ENCODE measurements at regions not wholly inside any gene's neighbourhood (a gene's known extent, or its start where the extent isn't known, plus 50 kb on each side); places are given as distances from the start of the nearest gene placed in this dataset.

DNA sequence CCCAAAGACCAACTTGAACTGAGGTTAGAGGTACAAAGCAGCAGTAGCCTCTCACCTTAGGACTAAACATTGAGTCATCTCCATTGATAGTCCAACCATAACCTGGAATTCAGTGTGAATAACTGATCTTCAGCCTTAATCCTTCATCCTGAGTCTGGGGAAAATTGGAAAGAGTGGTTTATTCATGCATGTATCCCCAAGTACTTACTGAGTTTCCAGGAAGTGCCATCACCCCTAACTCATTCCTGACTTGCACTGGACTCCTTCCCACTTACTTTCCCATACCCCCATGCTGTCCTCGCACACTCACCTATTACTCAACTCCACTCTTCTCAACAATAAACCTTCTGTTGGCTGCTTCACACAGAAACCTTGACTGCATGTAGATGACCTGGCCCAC, 161.4 kb upstream of the ZNF462 start:
- Histone ChIP-seq H2AFZ (ENCODE audit: low read length) (no peak overlapping the region), H3K9me3 (ENCODE audit: low read length) (no peaks in the 10 kb centered on the region), H3K79me2 (ENCODE audit: low read length) (no peaks in the 10 kb centered on the region), H3K4me1 (ENCODE audit: low read length) (no peaks in the 10 kb centered on the region), H3K4me2 (ENCODE audit: low read depth, low read length, poor library complexity, severe bottlenecking) (no peak overlapping the region), H3K36me3 (ENCODE audit: insufficient read depth, low read length) (no peaks in the 10 kb centered on the region), H3K4me3 (ENCODE audit: low read length) (no peak overlapping the region), H3K27me3 (ENCODE audit: low read length) (no peaks in the 10 kb centered on the region), H3K27ac (ENCODE audit: low read length) (no peak overlapping the region), H3K9ac (ENCODE audit: low read length) (no peak overlapping the region), H4K20me1 (ENCODE audit: insufficient read depth, low read depth, low read length) (no peaks in the 10 kb centered on the region), H3K9me2 (replicated peaks; ENCODE audit: insufficient read depth, low read length) (no peaks in the 10 kb centered on the region)
- no peak for DNase-seq

DNA sequence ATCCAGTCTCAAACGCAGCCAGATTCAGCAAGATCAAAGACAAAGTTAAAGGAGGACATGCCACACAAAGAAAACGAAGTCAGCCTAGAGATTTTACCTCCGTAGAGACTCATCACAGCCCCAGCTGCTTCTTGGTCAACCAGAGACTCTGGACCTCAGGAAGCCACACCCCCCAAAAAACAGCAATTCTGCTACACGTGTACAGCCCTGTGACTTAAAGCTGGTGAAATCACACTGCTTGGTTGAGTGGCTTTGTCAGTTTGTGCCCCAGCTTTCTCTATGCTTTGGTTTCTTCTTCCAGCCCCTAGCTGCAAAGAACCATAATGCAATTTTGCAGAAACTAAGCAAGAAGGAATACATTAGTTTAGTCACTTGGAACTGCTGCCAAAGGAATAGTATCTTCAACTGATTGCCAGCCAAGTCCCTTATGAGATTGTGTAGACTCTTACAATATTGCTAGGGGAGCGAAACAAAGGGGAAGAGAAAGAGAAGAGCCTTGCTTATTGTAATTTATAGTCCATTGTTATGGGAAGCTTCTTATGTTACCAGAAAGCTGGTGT, 158.8 kb upstream of the ZNF462 start:
- no peak overlapping the region for H3K27ac ChIP-seq (ENCODE audit: low read length)
- no peak for DNase-seq
- no peaks in the 10 kb centered on the region for H3K4me1 ChIP-seq (ENCODE audit: low read length)
- no peaks in the 10 kb centered on the region for H4K20me1 ChIP-seq (ENCODE audit: insufficient read depth, low read depth, low read length)
- H3K9me3 ChIP-seq (ENCODE audit: low read length), result no peaks in the 10 kb centered on the region
- no peak overlapping the region for H2AFZ ChIP-seq (ENCODE audit: low read length)
- H3K27me3 ChIP-seq (ENCODE audit: low read length), result no peaks in the 10 kb centered on the region
- no peak overlapping the region for H3K4me2 ChIP-seq (ENCODE audit: low read depth, low read length, poor library complexity, severe bottlenecking)
- no peaks in the 10 kb centered on the region for H3K9me2 ChIP-seq (replicated peaks; ENCODE audit: insufficient read depth, low read length)
- H3K4me3 ChIP-seq (ENCODE audit: low read length), result no peak overlapping the region
- no peaks in the 10 kb centered on the region for H3K79me2 ChIP-seq (ENCODE audit: low read length)
- H3K9ac ChIP-seq (ENCODE audit: low read length), result no peak overlapping the region
- no peaks in the 10 kb centered on the region for H3K36me3 ChIP-seq (ENCODE audit: insufficient read depth, low read length)

DNA sequence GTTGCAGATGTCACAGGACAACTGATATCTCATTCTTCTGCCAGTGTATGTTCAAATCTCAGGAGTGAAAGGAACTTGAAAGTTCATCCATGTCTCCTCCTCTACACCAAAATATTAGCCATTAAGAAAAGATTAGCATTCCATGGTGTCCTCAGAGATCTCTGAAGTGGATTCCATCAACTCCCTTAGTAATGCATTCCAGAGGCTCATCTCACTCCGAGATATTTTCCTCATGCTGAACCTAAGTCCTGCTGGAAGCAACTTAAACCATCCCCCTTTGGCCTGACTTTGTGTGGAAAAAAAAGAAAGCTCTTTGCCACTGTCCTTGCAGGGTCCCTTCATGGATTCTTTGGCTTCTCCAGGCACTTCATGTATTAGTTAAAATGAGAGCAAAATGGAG, 155.7 kb upstream of the ZNF462 start:
- Histone ChIP-seq H2AFZ (ENCODE audit: low read length) (no peak overlapping the region), H3K9me3 (ENCODE audit: low read length) (no peaks in the 10 kb centered on the region), H4K20me1 (ENCODE audit: insufficient read depth, low read depth, low read length) (no peaks in the 10 kb centered on the region), H3K79me2 (ENCODE audit: low read length) (no peaks in the 10 kb centered on the region), H3K27me3 (ENCODE audit: low read length) (no peaks in the 10 kb centered on the region), H3K9me2 (replicated peaks; ENCODE audit: insufficient read depth, low read length) (no peaks in the 10 kb centered on the region), H3K4me1 (ENCODE audit: low read length) (no peaks in the 10 kb centered on the region), H3K4me2 (ENCODE audit: low read depth, low read length, poor library complexity, severe bottlenecking) (no peak overlapping the region), H3K27ac (ENCODE audit: low read length) (no peak overlapping the region), H3K4me3 (ENCODE audit: low read length) (no peak overlapping the region), H3K36me3 (ENCODE audit: insufficient read depth, low read length) (no peaks in the 10 kb centered on the region), H3K9ac (ENCODE audit: low read length) (no peak overlapping the region)
- DNase-seq, result no peak

DNA sequence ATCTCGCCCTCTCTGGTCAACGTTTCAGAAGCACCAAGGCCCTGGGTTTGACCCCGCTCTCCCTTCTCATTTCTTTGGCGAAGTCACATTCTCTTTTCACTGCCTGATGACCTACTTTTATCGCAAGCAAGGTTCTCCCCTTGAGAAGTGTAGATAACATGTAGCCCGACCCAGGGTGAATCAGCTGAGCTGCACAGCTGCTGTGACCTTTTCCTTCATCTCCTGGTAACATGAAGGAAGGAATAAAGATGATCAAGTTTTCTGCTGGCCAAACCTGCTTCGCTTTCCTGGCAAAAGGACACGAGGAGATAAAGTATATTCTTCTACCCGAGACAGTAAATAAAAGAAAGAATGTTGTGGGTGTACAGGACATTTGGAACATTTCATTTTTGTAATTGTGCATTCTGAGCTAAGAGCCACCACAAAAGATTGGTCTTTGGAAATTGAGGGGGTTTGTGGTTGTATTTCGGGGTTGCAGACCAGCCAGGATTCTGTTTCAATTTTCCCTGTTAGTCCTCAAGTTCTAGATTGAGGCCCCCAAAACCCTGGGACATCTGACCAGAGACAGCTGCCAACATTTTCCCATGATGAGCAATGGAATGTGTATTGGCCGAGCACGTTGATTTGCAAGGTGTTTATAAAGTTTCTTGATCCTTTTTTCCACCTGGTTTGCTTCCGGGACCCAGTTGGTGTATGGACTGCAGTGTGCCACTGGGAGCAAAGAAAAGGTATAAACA, 155.1 kb upstream of the ZNF462 start:
- Histone ChIP-seq H3K36me3 (ENCODE audit: insufficient read depth, low read length) (no peaks in the 10 kb centered on the region), H4K20me1 (ENCODE audit: insufficient read depth, low read depth, low read length) (no peaks in the 10 kb centered on the region), H3K27ac (ENCODE audit: low read length) (no peak overlapping the region), H3K79me2 (ENCODE audit: low read length) (no peaks in the 10 kb centered on the region), H3K4me3 (ENCODE audit: low read length) (no peak overlapping the region), H3K4me1 (ENCODE audit: low read length) (no peaks in the 10 kb centered on the region), H3K9me3 (ENCODE audit: low read length) (no peaks in the 10 kb centered on the region), H3K27me3 (ENCODE audit: low read length) (no peaks in the 10 kb centered on the region), H3K9me2 (replicated peaks; ENCODE audit: insufficient read depth, low read length) (no peaks in the 10 kb centered on the region), H3K4me2 (ENCODE audit: low read depth, low read length, poor library complexity, severe bottlenecking) (no peak overlapping the region), H2AFZ (ENCODE audit: low read length) (no peak overlapping the region), H3K9ac (ENCODE audit: low read length) (no peak overlapping the region)
- DNase-seq, result no peak

DNA sequence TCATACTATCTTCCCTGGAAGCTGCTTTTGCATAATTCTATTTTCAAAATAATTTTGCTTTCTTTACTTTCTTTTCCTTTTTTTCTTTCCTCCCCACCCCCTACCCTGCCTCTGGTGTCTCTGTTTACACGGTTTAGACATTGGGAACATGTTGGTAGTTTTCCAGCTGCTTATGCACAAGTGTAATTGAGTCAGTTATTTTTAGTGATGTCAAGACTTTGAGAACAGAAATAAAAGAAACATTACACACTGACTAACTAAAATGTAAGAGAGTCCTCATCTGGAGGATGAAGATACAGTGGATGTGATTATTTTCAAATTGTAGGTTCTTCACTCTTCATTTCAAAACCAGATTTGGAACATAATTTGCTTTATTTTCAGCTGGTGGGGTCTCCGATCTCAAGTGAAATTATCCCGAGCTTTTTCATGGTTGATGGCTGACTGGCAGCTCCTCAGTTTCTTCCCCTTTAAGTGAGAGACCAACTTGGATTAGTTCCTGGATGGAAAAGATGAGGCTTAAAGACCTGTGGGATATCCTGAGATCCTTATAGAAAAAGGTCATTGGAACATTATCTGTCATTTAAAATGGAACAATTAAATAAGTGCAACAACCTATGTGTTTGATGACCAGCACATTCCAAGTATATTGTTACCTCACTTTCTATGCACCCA, 154.4 kb upstream of the ZNF462 start:
- no peak overlapping the region for H3K27ac ChIP-seq (ENCODE audit: low read length)
- H3K27me3 ChIP-seq (ENCODE audit: low read length), result no peaks in the 10 kb centered on the region
- no peaks in the 10 kb centered on the region for H3K9me3 ChIP-seq (ENCODE audit: low read length)
- H4K20me1 ChIP-seq (ENCODE audit: insufficient read depth, low read depth, low read length), result no peaks in the 10 kb centered on the region
- no peak overlapping the region for H3K4me3 ChIP-seq (ENCODE audit: low read length)
- no peak overlapping the region for H3K9ac ChIP-seq (ENCODE audit: low read length)
- no peaks in the 10 kb centered on the region for H3K9me2 ChIP-seq (replicated peaks; ENCODE audit: insufficient read depth, low read length)
- H3K4me2 ChIP-seq (ENCODE audit: low read depth, low read length, poor library complexity, severe bottlenecking), result no peak overlapping the region
- H2AFZ ChIP-seq (ENCODE audit: low read length), result no peak overlapping the region
- H3K36me3 ChIP-seq (ENCODE audit: insufficient read depth, low read length), result no peaks in the 10 kb centered on the region
- no peaks in the 10 kb centered on the region for H3K79me2 ChIP-seq (ENCODE audit: low read length)
- H3K4me1 ChIP-seq (ENCODE audit: low read length), result no peaks in the 10 kb centered on the region
- no peak for DNase-seq

DNA sequence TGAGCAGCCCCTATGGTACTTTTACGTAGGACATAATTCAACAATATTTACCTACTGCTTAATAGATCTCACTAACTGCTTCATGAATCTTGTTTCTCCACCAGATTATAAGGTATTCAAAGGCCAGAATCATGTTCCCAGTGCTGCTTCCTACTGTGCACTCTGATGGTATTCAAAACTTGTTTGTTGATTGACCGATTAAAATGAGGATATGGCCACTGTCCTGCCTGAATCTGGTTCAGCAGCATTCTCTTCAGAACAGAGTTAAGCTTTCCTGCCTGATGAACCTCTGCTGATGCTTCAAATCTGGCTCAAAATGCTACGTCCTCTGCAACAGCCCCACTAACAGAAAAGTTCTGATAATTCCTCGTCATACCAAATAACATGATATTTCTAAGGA, 150.7 kb upstream of the ZNF462 start:
- Histone ChIP-seq H3K79me2 (ENCODE audit: low read length) (no peaks in the 10 kb centered on the region), H3K9ac (ENCODE audit: low read length) (no peak overlapping the region), H2AFZ (ENCODE audit: low read length) (no peak overlapping the region), H3K4me1 (ENCODE audit: low read length) (no peaks in the 10 kb centered on the region), H3K27me3 (ENCODE audit: low read length) (no peaks in the 10 kb centered on the region), H3K4me2 (ENCODE audit: low read depth, low read length, poor library complexity, severe bottlenecking) (no peak overlapping the region), H4K20me1 (ENCODE audit: insufficient read depth, low read depth, low read length) (no peaks in the 10 kb centered on the region), H3K9me3 (ENCODE audit: low read length) (no peaks in the 10 kb centered on the region), H3K4me3 (ENCODE audit: low read length) (no peak overlapping the region), H3K9me2 (replicated peaks; ENCODE audit: insufficient read depth, low read length) (no peaks in the 10 kb centered on the region), H3K27ac (ENCODE audit: low read length) (no peak overlapping the region), H3K36me3 (ENCODE audit: insufficient read depth, low read length) (no peaks in the 10 kb centered on the region)
- no peak for DNase-seq

DNA sequence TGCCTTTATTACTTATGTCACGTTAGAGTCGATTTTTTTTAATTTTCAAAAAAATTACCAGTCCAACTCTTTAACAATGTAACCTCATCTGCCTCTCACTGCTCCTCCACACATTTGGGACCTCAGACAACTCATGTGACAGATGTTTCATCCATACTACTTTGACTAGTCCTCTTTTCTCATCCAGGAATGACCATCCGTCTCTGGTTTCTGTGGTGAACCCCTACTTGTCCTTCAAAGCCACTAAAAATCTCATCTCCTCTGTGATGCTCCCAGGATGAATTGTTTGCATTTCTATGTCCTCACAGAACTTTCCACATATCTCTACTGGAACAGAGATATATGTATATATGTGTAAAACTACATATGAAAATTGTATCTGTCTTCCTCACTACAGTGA, 149.8 kb upstream of the ZNF462 start:
- Histone ChIP-seq H4K20me1 (ENCODE audit: insufficient read depth, low read depth, low read length) (no peaks in the 10 kb centered on the region), H3K27ac (ENCODE audit: low read length) (no peak overlapping the region), H3K9ac (ENCODE audit: low read length) (no peak overlapping the region), H3K9me3 (ENCODE audit: low read length) (no peaks in the 10 kb centered on the region), H3K79me2 (ENCODE audit: low read length) (no peaks in the 10 kb centered on the region), H3K9me2 (replicated peaks; ENCODE audit: insufficient read depth, low read length) (no peaks in the 10 kb centered on the region), H3K4me2 (ENCODE audit: low read depth, low read length, poor library complexity, severe bottlenecking) (no peak overlapping the region), H3K27me3 (ENCODE audit: low read length) (no peaks in the 10 kb centered on the region), H3K4me1 (ENCODE audit: low read length) (no peaks in the 10 kb centered on the region), H3K4me3 (ENCODE audit: low read length) (no peak overlapping the region), H3K36me3 (ENCODE audit: insufficient read depth, low read length) (no peaks in the 10 kb centered on the region), H2AFZ (ENCODE audit: low read length) (no peak overlapping the region)
- DNase-seq, result no peak

DNA sequence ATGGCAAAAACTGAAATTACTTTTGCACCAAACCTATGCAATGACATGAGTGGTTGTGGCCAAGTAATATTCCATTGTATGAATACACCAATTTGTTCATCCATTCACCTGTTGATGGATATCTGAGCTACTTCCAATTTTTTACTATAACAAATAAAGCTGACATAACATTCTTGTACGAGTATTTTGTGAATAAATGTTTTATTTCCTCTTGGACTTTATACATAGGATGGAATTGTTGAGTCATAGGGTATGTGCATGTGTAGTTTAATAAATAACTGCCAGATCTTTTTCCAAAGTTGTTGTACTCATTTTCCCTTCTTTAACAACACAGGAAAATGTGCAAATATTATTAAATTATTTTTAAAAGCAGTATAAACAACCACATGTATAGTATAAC, 146.1 kb upstream of the ZNF462 start:
- no peaks in the 10 kb centered on the region for H3K27me3 ChIP-seq (ENCODE audit: low read length)
- DNase-seq, result no peak
- H3K79me2 ChIP-seq (ENCODE audit: low read length), result no peaks in the 10 kb centered on the region
- no peak overlapping the region for H3K4me2 ChIP-seq (ENCODE audit: low read depth, low read length, poor library complexity, severe bottlenecking)
- no peaks in the 10 kb centered on the region for H3K9me3 ChIP-seq (ENCODE audit: low read length)
- H2AFZ ChIP-seq (ENCODE audit: low read length), result no peak overlapping the region
- no peaks in the 10 kb centered on the region for H3K36me3 ChIP-seq (ENCODE audit: insufficient read depth, low read length)
- H3K4me1 ChIP-seq (ENCODE audit: low read length), result no peaks in the 10 kb centered on the region
- H3K27ac ChIP-seq (ENCODE audit: low read length), result no peak overlapping the region
- no peaks in the 10 kb centered on the region for H3K9me2 ChIP-seq (replicated peaks; ENCODE audit: insufficient read depth, low read length)
- H4K20me1 ChIP-seq (ENCODE audit: insufficient read depth, low read depth, low read length), result no peaks in the 10 kb centered on the region
- H3K9ac ChIP-seq (ENCODE audit: low read length), result no peak overlapping the region
- no peak overlapping the region for H3K4me3 ChIP-seq (ENCODE audit: low read length)

Measured in Karpas-422 (cell line).